SK-N-MC (cell line): ENCODE measurements at regions not wholly inside any gene's neighbourhood (a gene's known extent, or its start where the extent isn't known, plus 50 kb on each side); places are given as distances from the start of the nearest gene placed in this dataset.

Source experiments
- EZH2 ChIP-seq: fragments of 200-600 bp; sonication (generic); IDR thresholded peaks from one replicate; pipeline ENCODE4 v1.6.1; 2017; ENCODE audit warnings: antibody characterized with exemption
- POLR2AphosphoS5 ChIP-seq: IDR thresholded peaks from 2 replicates; pipeline ENCODE4 v1.6.1; 2012; ENCODE audit warnings: mild to moderate bottlenecking, low read depth, low read length, borderline replicate concordance

DNA sequence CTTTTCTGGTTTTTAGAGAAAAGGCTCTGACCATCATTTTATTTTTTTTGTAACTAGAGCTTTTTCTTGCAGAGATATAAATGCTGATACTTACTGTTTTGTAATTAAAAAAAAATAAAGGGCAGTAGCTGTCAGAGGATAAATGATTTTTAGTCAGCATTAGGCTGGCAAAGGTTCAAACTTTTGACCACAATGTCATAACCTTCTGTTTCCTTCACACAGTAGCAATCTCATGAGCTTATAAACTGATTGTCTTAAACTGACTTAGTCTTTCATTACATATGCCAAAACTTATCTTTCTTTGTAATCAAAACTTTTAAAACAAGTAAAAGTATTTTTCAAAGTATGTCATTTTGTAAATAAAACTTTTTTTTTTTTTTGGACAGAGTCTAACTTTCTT, 841.9 kb downstream of the OTOL1 start:
- no peak for TF ChIP-seq POLR2AphosphoS5
- no peak for TF ChIP-seq EZH2
